CD14-positive monocyte (primary cell): ENCODE measurements at regions not wholly inside any gene's neighbourhood (a gene's known extent, or its start where the extent isn't known, plus 50 kb on each side); places are given as distances from the start of the nearest gene placed in this dataset.

ENCODE experiments used
- DNase-seq, 3 donors: peaks; one replicate each; pipeline ENCODE4 v3.0.0-alpha.2; 2011 to 2022
- H2AFZ ChIP-seq: 2 replicates; pipeline ENCODE4 v1.6.0; 2012; ENCODE audit warnings: mild to moderate bottlenecking, low read depth, low read length, inconsistent platforms; ENCODE audit not compliant: insufficient read depth, poor library complexity, severe bottlenecking
- H3K27ac ChIP-seq, 2 donors: 1 replicate in 1 of 2; 2 replicates in 1 of 2; pipeline ENCODE4 v1.5.1; 2012 to 2013; ENCODE audit warnings: low read length in 2 of 2, control low read depth in 1 of 2, inconsistent platforms in 1 of 2, low read depth in 1 of 2, mild to moderate bottlenecking in 1 of 2
- H3K27me3 ChIP-seq, 2 donors: one replicate each; pipeline versions ENCODE4 v1.6.0 to v1.6.1; 2011 to 2013; ENCODE audit warnings: low read length in 2 of 2; ENCODE audit not compliant: control insufficient read depth in 2 of 2, insufficient read depth in 2 of 2
- H3K36me3 ChIP-seq, 2 donors: replicated peaks in 1 of 2; 1 replicate in 1 of 2; 2 replicates in 1 of 2; pipeline versions ENCODE4 v1.5.1 to v1.6.1; 2012 to 2013; ENCODE audit warnings: low read length in 2 of 2, control low read depth in 1 of 2, inconsistent platforms in 1 of 2, mild to moderate bottlenecking in 1 of 2; ENCODE audit not compliant: insufficient read depth in 2 of 2, control insufficient read depth in 1 of 2
- H3K4me1 ChIP-seq, 2 donors: 1 replicate in 1 of 2; 2 replicates in 1 of 2; pipeline versions ENCODE4 v1.5.1 to v1.6.1; 2012 to 2013; ENCODE audit warnings: low read length in 2 of 2, control low read depth in 1 of 2, inconsistent platforms in 1 of 2, mild to moderate bottlenecking in 1 of 2, moderate library complexity in 1 of 2; ENCODE audit not compliant: insufficient read depth in 2 of 2, control insufficient read depth in 1 of 2
- H3K4me2 ChIP-seq: replicated peaks from 2 replicates; pipeline ENCODE3; 2012; ENCODE audit warnings: low read length, moderate library complexity, mild to moderate bottlenecking; ENCODE audit not compliant: poor library complexity, severe bottlenecking; ENCODE audit errors: extremely low read depth
- H3K4me3 ChIP-seq, 3 experiments: fragments of 200-600 bp in 1 of 3; sonication (generic) in 1 of 3; replicated peaks in 1 of 3; 1 replicate in 2 of 3; 2 replicates in 1 of 3; pipeline ENCODE4 v1.5.1; 2011 to 2013; ENCODE audit warnings: low read length in 3 of 3, mild to moderate bottlenecking in 3 of 3, control low read depth in 2 of 3, low read depth in 2 of 3, inconsistent platforms in 1 of 3, moderate library complexity in 1 of 3
- H3K79me2 ChIP-seq: 2 replicates; pipeline ENCODE4 v1.6.0; 2012; ENCODE audit warnings: mild to moderate bottlenecking, control low read depth, inconsistent platforms, low read length, moderate library complexity; ENCODE audit not compliant: insufficient read depth
- H3K9ac ChIP-seq: 2 replicates; pipeline ENCODE4 v1.6.0; 2017; ENCODE audit warnings: low read length, mild to moderate bottlenecking; ENCODE audit not compliant: insufficient read depth, poor library complexity, severe bottlenecking
- H3K9me3 ChIP-seq, 2 donors: replicated peaks in 1 of 2; 1 replicate in 1 of 2; 2 replicates in 1 of 2; pipeline versions ENCODE4 v1.5.1 to v1.6.1; 2012 to 2013; ENCODE audit warnings: low read length in 2 of 2, control low read depth in 1 of 2; ENCODE audit not compliant: control insufficient read depth in 1 of 2, insufficient read depth in 1 of 2
- H4K20me1 ChIP-seq: 2 replicates; pipeline ENCODE4 v1.6.0; 2012; ENCODE audit warnings: mild to moderate bottlenecking, low read length, control low read depth, moderate library complexity; ENCODE audit not compliant: insufficient read depth
- H3K27ac Mint-ChIP-seq, 7 donors: one replicate each; pipeline ENCODE4 v1.8.0; 2020; ENCODE audit warnings: mild to moderate bottlenecking in 7 of 7, mixed read lengths in 7 of 7, moderate library complexity in 6 of 7, inconsistent platforms in 2 of 7
- H3K27me3 Mint-ChIP-seq, 3 donors: one replicate each; pipeline ENCODE4 v1.8.0; 2021 to 2022; ENCODE audit warnings: low read depth in 3 of 3, mild to moderate bottlenecking in 3 of 3, mixed read lengths in 3 of 3, moderate library complexity in 3 of 3, inconsistent platforms in 1 of 3
- H3K36me3 Mint-ChIP-seq, 2 donors: one replicate each; pipeline ENCODE4 v1.8.0; 2020; ENCODE audit warnings: mixed read lengths in 2 of 2, inconsistent platforms in 1 of 2, mild to moderate bottlenecking in 1 of 2
- H3K4me1 Mint-ChIP-seq: one replicate; pipeline ENCODE4 v1.8.0; 2020; ENCODE audit warnings: mild to moderate bottlenecking, mixed read lengths
- H3K4me3 Mint-ChIP-seq, 2 donors: one replicate each; pipeline ENCODE4 v1.8.0; 2020; ENCODE audit warnings: mild to moderate bottlenecking in 2 of 2, mixed read lengths in 2 of 2, moderate library complexity in 1 of 2
- H3K9me3 Mint-ChIP-seq, 7 donors: one replicate each; pipeline ENCODE4 v1.8.0; 2020 to 2022; ENCODE audit warnings: mixed read lengths in 7 of 7, mild to moderate bottlenecking in 6 of 7, moderate library complexity in 6 of 7, inconsistent platforms in 2 of 7
- WGBS: methylation state at CpG from one replicate; pipeline ENCODE4 v1.1.5; 2013; ENCODE audit warnings: missing lambda C conversion rate; ENCODE audit not compliant: insufficient coverage; 5-methylcytosine and 5-hydroxymethylcytosine counted together
- intact Hi-C, 2 donors: fragments of 100-400 bp; cut with micrococcal nuclease; formaldehyde crosslinking; loops; one replicate each; pipeline versions ENCODE4 v1.15.0 to v1.15.1; 2023
- TF ChIP-seq, protein P1 (sequence below): fragments of 200-600 bp; IDR thresholded peaks from one replicate; pipeline ENCODE4 v1.8.0; 2022; ENCODE audit warnings: antibody characterized with exemption, mild to moderate bottlenecking

DNA sequence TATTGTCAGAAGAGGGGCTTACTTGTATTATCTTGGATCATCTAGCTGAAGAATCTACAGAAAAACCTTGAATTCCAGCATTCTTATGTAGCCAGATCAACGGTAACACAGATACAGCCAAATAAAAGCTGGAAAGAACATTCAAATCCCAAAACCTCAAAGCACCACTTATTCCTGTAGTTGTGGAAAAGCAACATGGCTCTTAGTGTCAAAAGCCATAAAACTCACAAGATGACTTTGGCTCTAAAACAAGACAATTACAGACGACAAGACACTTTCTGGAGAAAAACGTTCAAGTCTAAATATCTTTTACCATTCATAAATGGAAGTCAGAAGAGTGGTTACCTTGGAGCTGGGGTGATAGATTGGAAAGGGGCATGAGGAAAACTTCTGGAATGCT lies 173.0 kb downstream of the HERPUD2 start:
- H3K36me3 ChIP-seq: no peaks in the 10 kb centered on the region
- no peaks in the 10 kb centered on the region for H3K9me3 ChIP-seq
- no peak overlapping the region for H2AFZ ChIP-seq
- Mint-ChIP-seq H3K4me3 (no peak overlapping the region), H3K27ac (no peak overlapping the region), H3K36me3 (no peaks in the 10 kb centered on the region), H3K4me1 (peaks cover 2% of the 10 kb centered on the region), H3K27me3 (peaks cover 9 to 18% (median 18%) of the 10 kb centered on the region in 3 donors), H3K9me3 (peaks cover 0 to 2% (median 0%) of the 10 kb centered on the region in 7 donors)
- no peak overlapping the region for H3K4me3 ChIP-seq
- H3K79me2 ChIP-seq: no peaks in the 10 kb centered on the region
- peaks cover 2 to 19% of the 10 kb centered on the region in 2 donors for H3K27me3 ChIP-seq
- TF ChIP-seq, protein P1, sequence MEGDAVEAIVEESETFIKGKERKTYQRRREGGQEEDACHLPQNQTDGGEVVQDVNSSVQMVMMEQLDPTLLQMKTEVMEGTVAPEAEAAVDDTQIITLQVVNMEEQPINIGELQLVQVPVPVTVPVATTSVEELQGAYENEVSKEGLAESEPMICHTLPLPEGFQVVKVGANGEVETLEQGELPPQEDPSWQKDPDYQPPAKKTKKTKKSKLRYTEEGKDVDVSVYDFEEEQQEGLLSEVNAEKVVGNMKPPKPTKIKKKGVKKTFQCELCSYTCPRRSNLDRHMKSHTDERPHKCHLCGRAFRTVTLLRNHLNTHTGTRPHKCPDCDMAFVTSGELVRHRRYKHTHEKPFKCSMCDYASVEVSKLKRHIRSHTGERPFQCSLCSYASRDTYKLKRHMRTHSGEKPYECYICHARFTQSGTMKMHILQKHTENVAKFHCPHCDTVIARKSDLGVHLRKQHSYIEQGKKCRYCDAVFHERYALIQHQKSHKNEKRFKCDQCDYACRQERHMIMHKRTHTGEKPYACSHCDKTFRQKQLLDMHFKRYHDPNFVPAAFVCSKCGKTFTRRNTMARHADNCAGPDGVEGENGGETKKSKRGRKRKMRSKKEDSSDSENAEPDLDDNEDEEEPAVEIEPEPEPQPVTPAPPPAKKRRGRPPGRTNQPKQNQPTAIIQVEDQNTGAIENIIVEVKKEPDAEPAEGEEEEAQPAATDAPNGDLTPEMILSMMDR: no peak
- no peaks in the 10 kb centered on the region for H3K4me1 ChIP-seq
- 100% methylated on average over 1 of the region's 3 CpGs for WGBS
- H4K20me1 ChIP-seq: no peaks in the 10 kb centered on the region
- no peak overlapping the region for H3K9ac ChIP-seq
- no peak overlapping the region for H3K4me2 ChIP-seq
- intact Hi-C loops: no loop called here
- no peak for DNase-seq
- H3K27ac ChIP-seq: no peak overlapping the region

- Mint-ChIP-seq H3K36me3 (no peaks in the 10 kb centered on the region), H3K4me3 (no peak overlapping the region), H3K9me3 (peaks cover 0 to 2% (median 0%) of the 10 kb centered on the region in 7 donors), H3K27ac (no peak overlapping the region), H3K27me3 (peaks cover 9 to 20% (median 18%) of the 10 kb centered on the region in 3 donors), H3K4me1 (peaks cover 2% of the 10 kb centered on the region)
- Histone ChIP-seq H4K20me1 (no peaks in the 10 kb centered on the region), H3K4me2 (no peak overlapping the region), H3K27ac (no peak overlapping the region), H3K79me2 (no peaks in the 10 kb centered on the region), H3K4me1 (no peaks in the 10 kb centered on the region), H3K27me3 (peaks cover 2 to 19% of the 10 kb centered on the region in 2 donors), H3K9me3 (no peaks in the 10 kb centered on the region), H2AFZ (no peak overlapping the region), H3K36me3 (no peaks in the 10 kb centered on the region), H3K9ac (no peak overlapping the region), H3K4me3 (no peak overlapping the region)
- DNase-seq: no peak
- 100% methylated on average over 1 of the region's 5 CpGs for whole genome bisulfite sequencing
- intact Hi-C loops: no loop called here
- TF ChIP-seq, protein P1: no peak
Observed at GRCh38 chr7:35520810-35521625, 173.9 kb downstream of the HERPUD2 start.
